SK-N-SH (cell line): ENCODE measurements at regions not wholly inside any gene's neighbourhood (a gene's known extent, or its start where the extent isn't known, plus 50 kb on each side); places are given as distances from the start of the nearest gene placed in this dataset.

Experiments
- EZH2phosphoT487 ChIP-seq: fragments of 200-600 bp; sonication (generic); IDR thresholded peaks from 2 replicates; pipeline ENCODE4 v1.6.1; 2017; ENCODE audit warnings: low read depth, mixed run types, mild to moderate bottlenecking, antibody characterized with exemption, moderate library complexity, borderline replicate concordance
- FOXM1 ChIP-seq: IDR thresholded peaks from 2 replicates; pipeline ENCODE4 v1.4.0; 2012; ENCODE audit warnings: low read depth, mild to moderate bottlenecking
- GABPA ChIP-seq: IDR thresholded peaks from 2 replicates; pipeline ENCODE4 v1.4.0; 2012; ENCODE audit warnings: low read depth, mild to moderate bottlenecking
- MEF2A ChIP-seq: IDR thresholded peaks from 2 replicates; pipeline ENCODE4 v1.4.0; 2012; ENCODE audit warnings: low read depth, borderline replicate concordance
- MXI1 ChIP-seq: IDR thresholded peaks from 2 replicates; pipeline ENCODE4 v1.6.1; 2012; ENCODE audit warnings: mild to moderate bottlenecking, low read depth, low read length, improper control_type of control experiment
- POLR2AphosphoS5 ChIP-seq: IDR thresholded peaks from 2 replicates; pipeline ENCODE4 v1.6.1; 2012; ENCODE audit warnings: low read depth, low read length
- SMC3 ChIP-seq: IDR thresholded peaks from 2 replicates; pipeline ENCODE4 v1.6.1; 2012; ENCODE audit warnings: low read depth, low read length, improper control_type of control experiment
- TAF1 ChIP-seq: IDR thresholded peaks from 2 replicates; pipeline ENCODE4 v1.6.1; 2012; ENCODE audit warnings: low read depth, mild to moderate bottlenecking, low read length, moderate library complexity, borderline replicate concordance
- TCF12 ChIP-seq: IDR thresholded peaks from 2 replicates; pipeline ENCODE4 v1.4.0; 2012
- TEAD4 ChIP-seq: IDR thresholded peaks from 2 replicates; pipeline ENCODE4 v1.4.0; 2012; ENCODE audit warnings: mild to moderate bottlenecking, borderline replicate concordance; ENCODE audit not compliant: insufficient read depth
- TF ChIP-seq, protein P1 (sequence below): IDR thresholded peaks from 2 replicates; pipeline ENCODE4; 2012
- TF ChIP-seq, protein P2 (sequence below): fragments of 200-600 bp; sonication (generic); IDR thresholded peaks from 2 replicates; pipeline ENCODE4 v1.6.1; 2017; ENCODE audit warnings: antibody characterized with exemption, mild to moderate bottlenecking, moderate library complexity
- TF ChIP-seq, protein P3 (sequence below): IDR thresholded peaks from 2 replicates; pipeline ENCODE4 v1.4.0; 2012; ENCODE audit warnings: low read depth

DNA sequence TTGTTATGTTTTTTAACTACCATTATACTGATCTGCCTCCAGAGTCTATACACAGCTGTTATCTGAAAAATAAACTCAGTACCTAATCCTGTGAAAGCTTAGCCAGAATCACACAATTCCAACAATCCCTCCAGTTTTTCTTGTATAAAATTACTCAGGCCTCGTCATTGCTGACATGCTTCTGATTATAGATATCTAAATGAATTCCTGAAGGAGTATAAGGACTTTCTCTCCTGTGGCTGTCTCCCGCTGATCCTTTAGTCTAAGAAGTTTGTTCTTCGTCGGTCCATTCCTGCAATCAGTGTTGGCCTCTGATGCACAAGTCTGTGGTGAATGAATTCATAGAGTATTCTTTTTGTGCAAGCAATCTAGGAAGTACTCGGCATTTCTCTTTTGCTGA, 288.9 kb upstream of the SEMA3C start:
- TF ChIP-seq, protein P1, sequence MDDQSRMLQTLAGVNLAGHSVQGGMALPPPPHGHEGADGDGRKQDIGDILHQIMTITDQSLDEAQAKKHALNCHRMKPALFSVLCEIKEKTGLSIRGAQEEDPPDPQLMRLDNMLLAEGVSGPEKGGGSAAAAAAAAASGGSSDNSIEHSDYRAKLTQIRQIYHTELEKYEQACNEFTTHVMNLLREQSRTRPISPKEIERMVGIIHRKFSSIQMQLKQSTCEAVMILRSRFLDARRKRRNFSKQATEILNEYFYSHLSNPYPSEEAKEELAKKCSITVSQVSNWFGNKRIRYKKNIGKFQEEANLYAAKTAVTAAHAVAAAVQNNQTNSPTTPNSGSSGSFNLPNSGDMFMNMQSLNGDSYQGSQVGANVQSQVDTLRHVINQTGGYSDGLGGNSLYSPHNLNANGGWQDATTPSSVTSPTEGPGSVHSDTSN, result no peak
- TF ChIP-seq TAF1, result no peak
- no peak for TF ChIP-seq TCF12
- TF ChIP-seq, protein P2, sequence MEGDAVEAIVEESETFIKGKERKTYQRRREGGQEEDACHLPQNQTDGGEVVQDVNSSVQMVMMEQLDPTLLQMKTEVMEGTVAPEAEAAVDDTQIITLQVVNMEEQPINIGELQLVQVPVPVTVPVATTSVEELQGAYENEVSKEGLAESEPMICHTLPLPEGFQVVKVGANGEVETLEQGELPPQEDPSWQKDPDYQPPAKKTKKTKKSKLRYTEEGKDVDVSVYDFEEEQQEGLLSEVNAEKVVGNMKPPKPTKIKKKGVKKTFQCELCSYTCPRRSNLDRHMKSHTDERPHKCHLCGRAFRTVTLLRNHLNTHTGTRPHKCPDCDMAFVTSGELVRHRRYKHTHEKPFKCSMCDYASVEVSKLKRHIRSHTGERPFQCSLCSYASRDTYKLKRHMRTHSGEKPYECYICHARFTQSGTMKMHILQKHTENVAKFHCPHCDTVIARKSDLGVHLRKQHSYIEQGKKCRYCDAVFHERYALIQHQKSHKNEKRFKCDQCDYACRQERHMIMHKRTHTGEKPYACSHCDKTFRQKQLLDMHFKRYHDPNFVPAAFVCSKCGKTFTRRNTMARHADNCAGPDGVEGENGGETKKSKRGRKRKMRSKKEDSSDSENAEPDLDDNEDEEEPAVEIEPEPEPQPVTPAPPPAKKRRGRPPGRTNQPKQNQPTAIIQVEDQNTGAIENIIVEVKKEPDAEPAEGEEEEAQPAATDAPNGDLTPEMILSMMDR, result no peak
- TF ChIP-seq MXI1, result no peak
- no peak for TF ChIP-seq MEF2A
- TF ChIP-seq GABPA, result no peak
- no peak for TF ChIP-seq TEAD4
- no peak for TF ChIP-seq EZH2phosphoT487
- TF ChIP-seq SMC3, result no peak
- TF ChIP-seq, protein P3, sequence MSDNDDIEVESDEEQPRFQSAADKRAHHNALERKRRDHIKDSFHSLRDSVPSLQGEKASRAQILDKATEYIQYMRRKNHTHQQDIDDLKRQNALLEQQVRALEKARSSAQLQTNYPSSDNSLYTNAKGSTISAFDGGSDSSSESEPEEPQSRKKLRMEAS, result no peak
- no peak for TF ChIP-seq POLR2AphosphoS5
- no peak for TF ChIP-seq FOXM1
